HG02623 (cell line): ENCODE measurements at regions not wholly inside any gene's neighbourhood (a gene's known extent, or its start where the extent isn't known, plus 50 kb on each side); places are given as distances from the start of the nearest gene placed in this dataset.

Source experiments
- ATAC-seq: cut with Tn5 transposase; IDR thresholded peaks from one replicate; pipeline ENCODE4 v1.9.1; 2021; ENCODE audit warnings: moderate library complexity; ENCODE audit not compliant: unreplicated experiment

- ATAC-seq = no peak
Measured at GRCh38 chr6:164925681-164926530, 383.5 kb downstream of the C6orf118 start.

DNA sequence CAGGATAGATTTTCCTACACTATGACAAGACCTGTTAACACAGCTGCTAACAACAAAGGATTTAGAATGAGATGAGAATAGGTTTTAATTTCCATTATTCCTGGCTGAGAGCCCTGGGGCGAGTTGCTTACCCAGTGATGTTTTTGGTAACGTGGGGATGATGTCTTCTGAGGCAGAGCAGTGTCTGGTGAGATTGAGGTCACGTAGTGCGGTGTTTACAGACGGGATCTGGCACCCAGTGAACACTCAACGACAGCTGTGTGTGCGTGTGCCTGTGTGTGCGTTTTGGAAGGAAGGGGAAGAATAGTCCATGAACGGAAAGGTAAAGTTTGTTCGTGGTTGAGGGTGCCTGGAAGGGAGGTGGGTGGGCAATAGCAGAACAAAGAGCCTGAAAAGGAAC is 384.7 kb downstream of the C6orf118 start:
- no peak for ATAC-seq

GRCh38 chr6:164917211-164917610 is 392.2 kb downstream of the C6orf118 start:
- ATAC-seq = no peak

DNA sequence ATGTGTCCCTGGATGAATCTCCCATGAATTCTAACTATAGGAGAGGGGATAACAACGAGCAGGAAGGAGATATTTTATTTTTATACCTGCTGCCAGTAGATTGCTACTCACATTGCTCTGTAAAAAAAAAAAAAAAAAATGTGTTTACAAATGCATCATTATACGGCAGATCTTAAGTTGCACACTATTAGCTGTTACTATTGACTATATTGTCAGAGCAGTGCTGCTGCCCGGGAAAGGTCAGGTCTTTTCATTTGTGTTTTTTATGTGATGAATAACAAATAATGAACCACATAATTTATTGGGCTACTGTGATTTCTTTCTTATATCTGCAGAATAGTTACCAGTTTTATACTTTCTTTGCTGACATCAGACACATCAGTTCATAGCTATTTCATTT is 393.3 kb downstream of the C6orf118 start:
- ATAC-seq = no peak

- no peak for ATAC-seq
Measured at GRCh38 chr6:164911873-164912580, 397.4 kb downstream of the C6orf118 start.

GRCh38 chr6:164911151-164911550 is 398.3 kb downstream of the C6orf118 start:
- ATAC-seq = no peak

GRCh38 chr6:164906766-164907165 is 402.6 kb downstream of the C6orf118 start:
- no peak for ATAC-seq

- no peak for ATAC-seq
Measured at GRCh38 chr6:164905311-164905710, 404.1 kb downstream of the C6orf118 start.

GRCh38 chr6:164898412-164898811 is 411.0 kb downstream of the C6orf118 start:
- ATAC-seq = no peak

GRCh38 chr6:164897523-164898235 is 411.7 kb downstream of the C6orf118 start:
- ATAC-seq = no peak

GRCh38 chr6:164889980-164890379 is 419.4 kb downstream of the C6orf118 start:
- ATAC-seq = no peak

DNA sequence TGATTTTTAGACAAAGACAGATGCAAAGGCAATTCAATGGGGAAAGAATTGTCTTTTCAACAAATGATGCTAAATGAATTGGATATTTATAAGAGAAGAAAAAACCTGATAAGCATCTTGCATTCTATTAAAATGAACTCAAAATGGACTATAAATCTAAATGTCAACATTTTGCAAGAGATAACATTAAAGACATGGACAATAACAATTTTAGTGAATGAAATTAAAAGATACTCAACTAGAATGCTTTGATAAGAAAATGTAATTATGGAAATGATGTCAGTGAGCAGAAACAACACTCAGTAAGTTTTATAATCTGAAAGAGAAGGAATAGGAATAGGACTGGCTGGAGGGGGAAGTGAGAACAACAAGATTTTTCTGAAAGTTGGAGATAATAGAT is 421.7 kb downstream of the C6orf118 start:
- ATAC-seq = no peak

GRCh38 chr6:164882236-164882635 is 427.2 kb downstream of the C6orf118 start:
- no peak for ATAC-seq

DNA sequence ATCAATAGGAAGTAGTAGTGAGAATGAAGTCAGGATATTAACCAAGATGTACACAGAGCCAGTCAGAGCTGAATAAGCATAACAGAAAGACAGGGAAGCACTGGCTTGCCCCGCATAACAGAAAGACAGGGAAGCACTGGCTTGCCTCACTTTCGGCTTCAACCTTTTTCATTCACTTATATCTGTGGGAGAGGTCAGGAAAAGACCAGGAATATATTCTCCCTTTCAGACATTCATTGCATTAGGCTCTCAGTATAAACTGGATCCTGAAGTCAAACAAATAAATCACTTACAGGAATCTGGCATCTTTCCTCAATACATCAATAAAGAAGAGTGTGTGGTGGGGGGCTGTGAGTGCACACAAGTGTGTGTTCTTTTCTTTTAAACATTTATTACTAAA is 437.6 kb downstream of the C6orf118 start:
- no peak for ATAC-seq

DNA sequence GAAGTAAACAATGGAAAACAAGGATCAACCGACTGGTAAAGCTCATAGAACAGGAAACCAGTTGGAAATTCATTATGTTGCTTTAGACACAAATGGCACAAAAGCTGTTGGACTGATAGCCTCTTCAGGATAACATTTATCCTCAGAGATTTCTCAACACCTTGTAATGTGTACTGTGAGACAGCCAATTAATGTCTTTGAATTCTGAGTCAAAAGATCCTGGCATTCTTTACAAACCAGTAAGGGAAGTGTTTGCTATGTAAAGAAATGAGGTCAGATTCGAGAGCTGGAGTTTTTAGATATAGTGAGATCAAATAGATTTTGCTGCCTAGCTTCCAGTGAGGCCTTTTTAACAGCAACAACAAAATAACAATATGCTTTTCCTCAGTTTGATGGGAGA is 439.2 kb downstream of the C6orf118 start:
- no peak for ATAC-seq

GRCh38 chr6:164861967-164862366 is 447.4 kb downstream of the C6orf118 start:
- ATAC-seq = no peak

DNA sequence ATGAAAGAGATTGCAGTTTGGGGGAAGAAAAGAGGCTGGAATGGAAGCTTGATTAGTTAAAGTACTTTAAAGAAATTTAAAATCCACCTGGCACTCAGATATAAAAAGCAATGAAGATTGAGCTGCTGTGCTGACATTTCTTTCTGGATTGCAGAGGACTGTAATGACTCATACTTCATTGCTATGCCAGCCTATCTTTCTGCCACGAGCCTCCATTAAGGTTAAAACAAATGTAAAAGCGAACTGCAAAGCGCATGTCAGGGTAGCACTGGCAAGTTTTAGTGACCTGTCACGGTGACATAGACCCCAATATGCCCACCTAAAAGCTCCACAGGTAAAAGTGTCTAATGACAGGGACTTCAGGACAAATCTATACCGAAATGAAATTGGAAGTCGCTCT is 449.6 kb downstream of the C6orf118 start:
- no peak for ATAC-seq

DNA sequence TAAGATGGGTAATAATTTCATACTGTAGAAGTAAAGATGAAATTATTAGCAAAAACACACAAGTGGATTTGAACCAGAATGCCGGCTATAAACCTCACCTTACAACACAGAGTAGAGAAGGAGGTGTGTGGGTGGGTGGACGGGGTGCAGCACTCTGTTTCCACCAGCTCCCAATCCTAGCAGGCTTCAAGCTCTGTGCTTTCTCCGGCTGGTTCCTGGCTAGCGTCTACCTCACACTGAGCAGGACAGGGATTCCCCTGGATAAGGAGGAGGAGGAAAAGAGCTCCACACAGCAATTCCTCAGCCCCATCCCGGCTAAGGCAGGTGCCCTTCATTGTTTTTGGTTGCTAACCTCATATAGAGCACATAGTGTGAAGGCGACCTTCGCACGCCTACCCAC is 453.3 kb downstream of the C6orf118 start:
- no peak for ATAC-seq

GRCh38 chr6:164855281-164855680 is 454.1 kb downstream of the C6orf118 start:
- ATAC-seq = no peak

DNA sequence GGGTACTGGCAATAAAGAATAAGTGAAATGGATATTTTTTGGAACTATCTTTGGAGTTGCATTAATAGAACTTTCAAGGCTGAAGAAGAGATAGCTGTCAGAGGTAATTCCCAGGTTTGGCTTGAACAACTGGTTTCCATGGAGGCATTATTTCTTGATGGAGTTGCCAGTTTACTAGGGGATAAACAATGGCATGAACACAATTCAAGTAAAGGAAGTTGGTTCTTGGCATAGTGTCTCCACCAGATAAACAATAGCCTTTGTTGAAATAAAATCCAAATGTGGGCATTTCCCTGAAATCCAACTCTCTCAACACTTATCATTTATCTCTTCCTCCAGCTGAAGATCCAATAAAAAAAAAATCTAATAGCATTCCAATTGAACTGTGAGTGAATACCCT is 454.9 kb downstream of the C6orf118 start:
- ATAC-seq = no peak

- ATAC-seq = no peak
Measured at GRCh38 chr6:164845773-164846172, 463.6 kb downstream of the C6orf118 start.

GRCh38 chr6:164842085-164842484 is 467.3 kb downstream of the C6orf118 start:
- no peak for ATAC-seq
